ENCODE measurements at regions not wholly inside any gene's neighbourhood (a gene's known extent, or its start where the extent isn't known, plus 50 kb on each side); places are given as distances from the start of the nearest gene placed in this dataset.

- Histone ChIP-seq H3K4ac (replicated peaks; ENCODE audit: insufficient read length, low read depth, low read length) (no peak overlapping the region), H2BK120ac (replicated peaks; ENCODE audit: low read depth, low read length) (no peak overlapping the region), H3K9ac (replicated peaks in 1 of 4; ENCODE audit: extremely low read depth in 1 of 4, low read depth in 3 of 4, low read length in 3 of 4) (no peak overlapping the region), H3K14ac (ENCODE audit: insufficient read length) (no peak overlapping the region), H2BK12ac (ENCODE audit: low read depth, low read length) (no peak overlapping the region), H4K91ac (replicated peaks; ENCODE audit: insufficient read length, low read length) (no peak overlapping the region), H2AK5ac (ENCODE audit: low read depth, low read length) (no peak overlapping the region), H3K4me1 (replicated peaks in 1 of 4; ENCODE audit: control insufficient read depth in 3 of 4, insufficient read depth in 4 of 4, low read length in 3 of 4) (0 out of 7 replicates have a peak, but pooled peaks cover 0 to 2% (median 0%) of the 10 kb centered on the region in 4 experiments), H2BK5ac (ENCODE audit: low read depth, low read length) (no peak overlapping the region), H3K79me2 (ENCODE audit: control insufficient read depth in 1 of 2, insufficient read depth in 2 of 2, low read length in 2 of 2) (no peaks in the 10 kb centered on the region), H4K20me1 (replicated peaks in 1 of 2; ENCODE audit: control insufficient read depth in 1 of 2, insufficient read depth in 2 of 2, low read length in 2 of 2) (no peaks in the 10 kb centered on the region), H3K27me3 (replicated peaks in 1 of 4; ENCODE audit: control insufficient read depth in 3 of 4, extremely low read depth in 1 of 4, insufficient read depth in 3 of 4, low read length in 3 of 4) (no peaks in the 10 kb centered on the region), H3K36me3 (ENCODE audit: control insufficient read depth in 2 of 4, insufficient read depth in 4 of 4, low read length in 3 of 4) (no peaks in the 10 kb centered on the region), H3K23me2 (ENCODE audit: low read depth, low read length) (no peaks in the 10 kb centered on the region), H4K8ac (ENCODE audit: extremely low read depth, insufficient read depth, low read length) (no peak overlapping the region), H3K4me2 (ENCODE audit: insufficient read depth in 1 of 2, low read depth in 2 of 2, low read length in 2 of 2) (no peak overlapping the region), H3K56ac (replicated peaks; ENCODE audit: insufficient read length, low read depth, low read length) (no peak overlapping the region), H2BK20ac (ENCODE audit: low read length) (no peak overlapping the region), H3K4me3 (ENCODE audit: extremely low read depth in 1 of 4, insufficient read depth in 2 of 4, low read depth in 3 of 4, low read length in 4 of 4) (no peak overlapping the region), H4K5ac (ENCODE audit: insufficient read length, low read depth, low read length) (no peak overlapping the region), H2AFZ (ENCODE audit: low read length) (no peak overlapping the region), H3K79me1 (ENCODE audit: low read depth, low read length) (no peaks in the 10 kb centered on the region), H3K23ac (ENCODE audit: insufficient read length) (no peak overlapping the region), H2BK15ac (ENCODE audit: low read length) (no peak overlapping the region), H3K18ac (ENCODE audit: extremely low read depth, low read length) (no peak overlapping the region), H3K9me3 (ENCODE audit: insufficient read depth in 2 of 2, low read depth in 1 of 2, low read length in 1 of 2) (peaks cover 5 to 6% of the 10 kb centered on the region in 2 experiments; a peak in 3 of 4 replicates), H3K27ac (ENCODE audit: low read depth, low read length) (no peak overlapping the region)
- CTCF ChIA-PET (ENCODE audit: partially characterized antibody), result interaction anchor here (0.6 to 1.5 kb wide), 3 partner anchors 48 to 468 kb away, joined by 3 to 4 read pairs (median 3); no protein-coding TSS in a partner anchor
- 94% methylated on average over 3 of the region's 3 CpGs; no CpG with 5 or more reads in 1 of the 2 experiments for WGBS, 2 experiments (ENCODE audit: extremely low coverage in 1 of 2, insufficient coverage in 1 of 2, insufficient read length in 1 of 2, insufficient replicate concordance in 2 of 2, low coverage in 1 of 2, low lambda C conversion rate in 2 of 2, missing lambda C conversion rate in 1 of 2)
- POLR2A ChIA-PET (ENCODE audit: partially characterized antibody), result interaction anchor here (0.7 to 3.8 kb wide), 2 partner anchors 11 to 35 kb away, joined by 3 to 13 read pairs; no protein-coding TSS in a partner anchor
- FAIRE-seq, result no peak
- no peak for DNase-seq (ENCODE audit: low read depth in 1 of 2, low spot score in 2 of 2)
- TF ChIP-seq GTF2F1 (IDR thresholded peaks at IDR 0.05; ENCODE audit: borderline replicate concordance, low read depth, low read length) (no peak), ASH2L (IDR thresholded peaks at IDR 0.05; ENCODE audit: low read length) (no peak), BRCA1 (IDR thresholded peaks at IDR 0.05; ENCODE audit: low read depth, low read length) (no peak), KDM4A (IDR thresholded peaks at IDR 0.05; ENCODE audit: low read depth, low read length, severe bottlenecking) (no peak)
Measured at GRCh38 chr18:35816003-35816402, 156.5 kb upstream of the RMP24 start.
